DND-41 (cell line): ENCODE measurements at regions not wholly inside any gene's neighbourhood (a gene's known extent, or its start where the extent isn't known, plus 50 kb on each side); places are given as distances from the start of the nearest gene placed in this dataset.

Source experiments
- ATAC-seq: fragments of 200-7000 bp; cut with Tn5 transposase; 3 replicates; pipeline ENCODE4 v1.9.1; 2021; ENCODE audit warnings: low read depth; ENCODE audit not compliant: insufficient read depth
- DNase-seq: peaks from one replicate; pipeline ENCODE4 v3.0.0-alpha.2; 2020
- H2AFZ ChIP-seq: 2 replicates; pipeline ENCODE4 v1.6.0; 2012; ENCODE audit warnings: low read depth, low read length
- H3K27ac ChIP-seq: 2 replicates; pipeline ENCODE4 v1.5.1; 2012; ENCODE audit warnings: low read length, inconsistent platforms
- H3K27me3 ChIP-seq: fragments of 200-600 bp; sonication (generic); 2 replicates; pipeline ENCODE4 v1.6.0; 2012; ENCODE audit warnings: low read length, mild to moderate bottlenecking, inconsistent platforms; ENCODE audit not compliant: insufficient read depth, poor library complexity
- H3K36me3 ChIP-seq: 2 replicates; pipeline ENCODE4 v1.5.1; 2012; ENCODE audit warnings: low read length, inconsistent platforms; ENCODE audit not compliant: insufficient read depth
- H3K4me1 ChIP-seq: 2 replicates; pipeline ENCODE4 v1.5.1; 2012; ENCODE audit warnings: mild to moderate bottlenecking, low read length; ENCODE audit not compliant: insufficient read depth
- H3K4me2 ChIP-seq: 2 replicates; pipeline ENCODE4 v1.6.0; 2012; ENCODE audit warnings: mild to moderate bottlenecking, moderate library complexity, low read length, inconsistent platforms; ENCODE audit not compliant: insufficient read depth
- H3K4me3 ChIP-seq, 2 experiments: fragments of 200-600 bp in 1 of 2; shearing (Covaris generic) in 1 of 2; 2 replicates each; pipeline ENCODE4 v1.5.1; 2012 to 2016; ENCODE audit warnings: inconsistent platforms in 2 of 2, low read length in 2 of 2, mild to moderate bottlenecking in 2 of 2, low read depth in 1 of 2, moderate library complexity in 1 of 2
- H3K79me2 ChIP-seq: 2 replicates; pipeline ENCODE4 v1.6.0; 2012; ENCODE audit warnings: low read length, inconsistent platforms; ENCODE audit not compliant: insufficient read depth
- H3K9ac ChIP-seq: 2 replicates; pipeline ENCODE4 v1.6.0; 2012; ENCODE audit warnings: low read depth, mild to moderate bottlenecking, inconsistent platforms, low read length, moderate library complexity
- H3K9me3 ChIP-seq: 2 replicates; pipeline ENCODE4 v1.5.1; 2012; ENCODE audit warnings: low read length, moderate library complexity, mild to moderate bottlenecking, inconsistent platforms; ENCODE audit not compliant: insufficient read depth, severe bottlenecking
- H4K20me1 ChIP-seq: 2 replicates; pipeline ENCODE4 v1.6.0; 2012; ENCODE audit warnings: low read length; ENCODE audit not compliant: insufficient read depth
- EZH2 ChIP-seq: IDR thresholded peaks from 3 replicates; pipeline ENCODE4 v1.6.1; 2012; ENCODE audit warnings: borderline replicate concordance, low read depth, mild to moderate bottlenecking, moderate library complexity, low read length, inconsistent platforms; ENCODE audit not compliant: severe bottlenecking
- TF ChIP-seq, protein P1 (sequence below): IDR thresholded peaks from 2 replicates; pipeline ENCODE4 v1.5.1; 2012; ENCODE audit warnings: borderline replicate concordance, low read length, moderate library complexity, mild to moderate bottlenecking; ENCODE audit not compliant: poor library complexity, severe bottlenecking; ENCODE audit errors: extremely low read depth

- H2AFZ ChIP-seq, result no peak overlapping the region
- no peaks in the 10 kb centered on the region for H3K9me3 ChIP-seq
- no peak overlapping the region for H3K4me3 ChIP-seq
- H4K20me1 ChIP-seq, result peaks cover 3% of the 10 kb centered on the region; the same call in 1 of the 2 replicates
- H3K4me1 ChIP-seq, result no peaks in the 10 kb centered on the region
- no peak overlapping the region for H3K27ac ChIP-seq
- H3K4me2 ChIP-seq, result no peak overlapping the region
- H3K27me3 ChIP-seq, result peaks cover 13% of the 10 kb centered on the region
- no peaks in the 10 kb centered on the region for H3K79me2 ChIP-seq
- no peak for TF ChIP-seq EZH2
- H3K9ac ChIP-seq, result no peak overlapping the region
- no peak for ATAC-seq
- H3K36me3 ChIP-seq, result no peaks in the 10 kb centered on the region
- no peak for DNase-seq
Observed at GRCh38 chr16:66264311-66265047, 102.0 kb upstream of the CDH5 start.

DNA sequence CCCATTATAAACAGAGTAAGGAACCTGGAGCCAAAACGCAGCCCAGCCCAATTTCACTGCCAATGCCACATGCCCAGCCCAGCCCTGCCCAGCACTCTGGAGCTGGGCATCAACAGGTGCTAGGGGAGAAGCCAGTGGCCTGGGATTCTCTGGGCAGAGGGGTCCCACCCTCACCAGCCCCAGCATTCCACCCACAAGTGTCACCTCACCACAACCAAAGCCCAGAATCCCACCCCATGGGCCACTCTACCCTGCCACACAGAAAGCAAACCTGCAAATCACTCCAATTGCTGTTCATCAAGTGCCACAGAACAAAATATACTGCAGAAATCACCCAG, 102.5 kb upstream of the CDH5 start:
- H4K20me1 ChIP-seq, result peaks cover 3% of the 10 kb centered on the region; the same call in 1 of the 2 replicates
- H3K36me3 ChIP-seq, result no peaks in the 10 kb centered on the region
- no peaks in the 10 kb centered on the region for H3K4me1 ChIP-seq
- no peak overlapping the region for H3K4me3 ChIP-seq
- H3K27ac ChIP-seq, result no peak overlapping the region
- DNase-seq (no peak), ATAC-seq (no peak)
- H3K79me2 ChIP-seq, result no peaks in the 10 kb centered on the region
- H3K9me3 ChIP-seq, result no peaks in the 10 kb centered on the region
- peaks cover 7% of the 10 kb centered on the region for H3K27me3 ChIP-seq
- no peak overlapping the region for H3K9ac ChIP-seq
- TF ChIP-seq, protein P1, sequence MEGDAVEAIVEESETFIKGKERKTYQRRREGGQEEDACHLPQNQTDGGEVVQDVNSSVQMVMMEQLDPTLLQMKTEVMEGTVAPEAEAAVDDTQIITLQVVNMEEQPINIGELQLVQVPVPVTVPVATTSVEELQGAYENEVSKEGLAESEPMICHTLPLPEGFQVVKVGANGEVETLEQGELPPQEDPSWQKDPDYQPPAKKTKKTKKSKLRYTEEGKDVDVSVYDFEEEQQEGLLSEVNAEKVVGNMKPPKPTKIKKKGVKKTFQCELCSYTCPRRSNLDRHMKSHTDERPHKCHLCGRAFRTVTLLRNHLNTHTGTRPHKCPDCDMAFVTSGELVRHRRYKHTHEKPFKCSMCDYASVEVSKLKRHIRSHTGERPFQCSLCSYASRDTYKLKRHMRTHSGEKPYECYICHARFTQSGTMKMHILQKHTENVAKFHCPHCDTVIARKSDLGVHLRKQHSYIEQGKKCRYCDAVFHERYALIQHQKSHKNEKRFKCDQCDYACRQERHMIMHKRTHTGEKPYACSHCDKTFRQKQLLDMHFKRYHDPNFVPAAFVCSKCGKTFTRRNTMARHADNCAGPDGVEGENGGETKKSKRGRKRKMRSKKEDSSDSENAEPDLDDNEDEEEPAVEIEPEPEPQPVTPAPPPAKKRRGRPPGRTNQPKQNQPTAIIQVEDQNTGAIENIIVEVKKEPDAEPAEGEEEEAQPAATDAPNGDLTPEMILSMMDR, result no peak
- no peak for TF ChIP-seq EZH2
- no peak overlapping the region for H2AFZ ChIP-seq
- H3K4me2 ChIP-seq, result no peak overlapping the region

DNA sequence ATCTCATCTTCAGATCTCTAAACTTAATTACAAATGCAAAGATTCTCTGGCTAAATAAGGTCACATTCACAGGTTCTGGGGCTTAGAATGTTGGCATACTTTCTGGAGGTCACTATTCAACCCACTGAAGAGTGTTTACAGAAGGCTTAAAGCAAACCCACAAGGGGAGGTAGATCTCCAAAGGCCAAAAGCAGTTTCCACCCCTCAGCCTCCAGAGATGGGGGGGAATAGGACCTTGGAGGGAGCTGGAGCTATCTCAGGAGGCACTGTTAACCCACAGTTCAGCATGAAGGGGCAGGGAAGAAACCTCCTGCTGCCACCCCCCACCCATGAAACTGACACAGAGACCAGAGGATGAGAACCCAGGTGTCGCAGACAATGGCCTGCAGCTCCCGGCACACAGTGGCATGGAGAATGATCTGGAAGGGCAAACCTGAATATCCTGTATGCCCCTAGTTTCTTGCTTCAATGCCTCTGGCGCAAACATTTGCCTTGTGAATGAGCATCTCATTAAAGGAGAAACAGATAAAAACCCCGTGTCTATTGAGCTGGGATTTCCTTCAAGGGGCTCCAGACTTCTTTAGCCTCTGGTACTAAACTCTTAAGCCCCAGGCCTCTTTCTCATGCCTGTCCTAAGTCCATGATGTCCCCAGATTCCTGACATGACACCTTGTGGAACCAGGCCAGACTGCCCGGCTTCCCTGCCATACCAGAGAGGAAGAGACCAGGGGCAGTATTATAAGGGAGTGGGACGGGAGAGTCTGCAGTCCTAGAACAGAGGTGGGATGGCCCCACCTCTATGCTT, 103.1 kb upstream of the CDH5 start:
- H3K79me2 ChIP-seq, result no peaks in the 10 kb centered on the region

More for the DNA sequence above, 103.1 kb upstream of the CDH5 start:
- H3K9me3 ChIP-seq, result no peaks in the 10 kb centered on the region
- peaks cover 6% of the 10 kb centered on the region for H3K27me3 ChIP-seq
- no peak overlapping the region for H3K4me3 ChIP-seq
- ATAC-seq (no peak), DNase-seq (no peak)
- H3K27ac ChIP-seq, result no peak overlapping the region
- H4K20me1 ChIP-seq, result peaks cover 3% of the 10 kb centered on the region; the same call in 1 of the 2 replicates
- no peak overlapping the region for H3K9ac ChIP-seq
- no peaks in the 10 kb centered on the region for H3K4me1 ChIP-seq
- TF ChIP-seq, protein P1, result no peak
- no peak for TF ChIP-seq EZH2
- no peak overlapping the region for H3K4me2 ChIP-seq
- H3K36me3 ChIP-seq, result no peaks in the 10 kb centered on the region
- H2AFZ ChIP-seq, result no peak overlapping the region
